Neural cell (in vitro differentiated cells): ENCODE measurements at regions not wholly inside any gene's neighbourhood (a gene's known extent, or its start where the extent isn't known, plus 50 kb on each side); places are given as distances from the start of the nearest gene placed in this dataset.

Source experiments
- EP300 ChIP-seq: fragments of 450-650 bp; conservative IDR thresholded peaks from 2 replicates; pipeline ENCODE4 v1.6.1; 2014; ENCODE audit warnings: antibody characterized with exemption, mild to moderate bottlenecking, moderate library complexity; ENCODE audit not compliant: poor library complexity, severe bottlenecking
- POLR2AphosphoS5 ChIP-seq: IDR thresholded peaks from 2 replicates; pipeline ENCODE4 v1.6.1; 2012
- TF ChIP-seq, protein P1 (sequence below): fragments of 450-650 bp; IDR thresholded peaks from 2 replicates; pipeline ENCODE4 v1.5.1; 2014; ENCODE audit warnings: antibody characterized with exemption, mild to moderate bottlenecking, moderate library complexity; ENCODE audit not compliant: poor library complexity, severe bottlenecking

DNA sequence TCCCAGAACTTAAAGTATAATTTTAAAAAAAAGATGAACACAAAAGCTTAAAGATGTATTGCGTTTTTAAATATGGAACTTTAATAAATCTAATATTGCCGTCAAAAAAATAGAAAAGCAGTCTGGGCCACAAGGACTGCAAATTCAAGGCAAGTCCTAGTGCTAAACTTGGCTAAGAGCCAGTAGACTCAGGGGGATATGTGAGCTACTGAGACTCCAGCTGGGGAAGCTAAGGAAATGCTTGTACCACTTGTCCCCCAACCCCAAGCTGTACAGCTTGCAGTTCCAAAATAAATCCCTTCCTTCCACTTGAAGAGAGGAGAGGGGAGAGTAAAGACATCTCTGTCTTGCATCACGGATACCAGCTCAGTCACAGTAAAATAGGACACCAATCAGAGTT is 290.8 kb upstream of the FGF13 start:
- TF ChIP-seq, protein P1, sequence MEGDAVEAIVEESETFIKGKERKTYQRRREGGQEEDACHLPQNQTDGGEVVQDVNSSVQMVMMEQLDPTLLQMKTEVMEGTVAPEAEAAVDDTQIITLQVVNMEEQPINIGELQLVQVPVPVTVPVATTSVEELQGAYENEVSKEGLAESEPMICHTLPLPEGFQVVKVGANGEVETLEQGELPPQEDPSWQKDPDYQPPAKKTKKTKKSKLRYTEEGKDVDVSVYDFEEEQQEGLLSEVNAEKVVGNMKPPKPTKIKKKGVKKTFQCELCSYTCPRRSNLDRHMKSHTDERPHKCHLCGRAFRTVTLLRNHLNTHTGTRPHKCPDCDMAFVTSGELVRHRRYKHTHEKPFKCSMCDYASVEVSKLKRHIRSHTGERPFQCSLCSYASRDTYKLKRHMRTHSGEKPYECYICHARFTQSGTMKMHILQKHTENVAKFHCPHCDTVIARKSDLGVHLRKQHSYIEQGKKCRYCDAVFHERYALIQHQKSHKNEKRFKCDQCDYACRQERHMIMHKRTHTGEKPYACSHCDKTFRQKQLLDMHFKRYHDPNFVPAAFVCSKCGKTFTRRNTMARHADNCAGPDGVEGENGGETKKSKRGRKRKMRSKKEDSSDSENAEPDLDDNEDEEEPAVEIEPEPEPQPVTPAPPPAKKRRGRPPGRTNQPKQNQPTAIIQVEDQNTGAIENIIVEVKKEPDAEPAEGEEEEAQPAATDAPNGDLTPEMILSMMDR: no peak
- no peak for TF ChIP-seq POLR2AphosphoS5
- TF ChIP-seq EP300: no peak
